ENCODE measurements at regions not wholly inside any gene's neighbourhood (a gene's known extent, or its start where the extent isn't known, plus 50 kb on each side); places are given as distances from the start of the nearest gene placed in this dataset.

DNA sequence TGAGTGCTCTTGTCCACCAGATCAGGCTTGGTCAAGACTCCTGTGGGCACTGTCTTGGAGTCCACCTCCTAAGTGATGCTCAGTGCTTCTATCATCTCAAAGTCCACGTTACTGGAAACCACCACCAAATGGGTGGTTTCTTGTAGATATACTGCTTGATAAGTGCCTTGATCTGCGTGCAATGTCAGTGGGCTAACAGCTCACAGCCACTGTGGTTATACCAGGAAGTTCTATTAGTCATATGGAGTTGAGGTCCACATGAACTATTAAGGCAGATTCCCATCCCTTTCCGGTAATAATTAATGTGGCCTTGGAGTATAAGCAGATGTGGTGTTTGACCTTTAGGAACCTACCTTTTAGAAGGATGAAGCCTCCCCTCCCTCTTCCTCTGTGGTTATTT, 161.9 kb downstream of the ZNF518B start:
- WGBS = 100% methylated on average over 3 of the region's 3 CpGs
- TF ChIP-seq POLR2AphosphoS5 (IDR thresholded peaks at IDR 0.05) = no peak
- TF ChIP-seq POLR2A (IDR thresholded peaks at IDR 0.05) = no peak
- no peak for TF ChIP-seq CTCF (IDR thresholded peaks at IDR 0.05)
- intact Hi-C loops (cut with DNase I) = no loop called here
- Histone ChIP-seq H3K36me3 (no peaks in the 10 kb centered on the region), H3K4me1 (replicated peaks) (peaks cover 4% of the 10 kb centered on the region), H3K27ac (no peak overlapping the region), H3K4me3 (no peak overlapping the region), H3K9me3 (no peaks in the 10 kb centered on the region), H3K27me3 (replicated peaks; ENCODE audit: insufficient read depth) (no peaks in the 10 kb centered on the region)
- DNase-seq (ENCODE audit: low spot score) = no peak

DNA sequence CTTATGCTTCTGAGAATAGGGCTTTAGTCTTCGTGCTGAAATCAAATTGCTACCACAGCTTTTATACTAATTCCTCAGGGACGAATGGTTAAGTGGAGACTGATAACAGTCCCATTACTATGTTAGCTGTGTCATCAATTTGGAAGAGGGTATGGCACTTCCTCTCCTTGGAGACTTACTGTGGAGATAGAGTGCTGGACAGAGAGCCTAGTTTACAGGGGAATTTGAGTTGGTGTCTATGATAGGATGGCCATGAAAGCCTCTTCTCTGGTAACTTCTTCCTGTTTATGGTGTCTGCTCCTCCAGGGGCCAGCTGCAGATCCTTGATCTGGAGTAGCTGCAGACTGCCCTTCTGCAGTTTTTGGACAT, 167.7 kb downstream of the ZNF518B start:
- no peak for TF ChIP-seq CTCF (IDR thresholded peaks at IDR 0.05)
- no peak for TF ChIP-seq POLR2AphosphoS5 (IDR thresholded peaks at IDR 0.05)
- no peak for TF ChIP-seq POLR2A (IDR thresholded peaks at IDR 0.05)

GRCh38 chr4:10288830-10289537, 168.2 kb downstream of the ZNF518B start:
- Histone ChIP-seq H3K4me1 (replicated peaks) (no peaks in the 10 kb centered on the region), H3K36me3 (no peaks in the 10 kb centered on the region), H3K27me3 (replicated peaks; ENCODE audit: insufficient read depth) (no peaks in the 10 kb centered on the region), H3K9me3 (no peaks in the 10 kb centered on the region), H3K4me3 (no peak overlapping the region), H3K27ac (no peak overlapping the region)
- 61% methylated on average over 4 of the region's 4 CpGs for WGBS
- intact Hi-C loops (cut with DNase I) = no loop called here
- no peak for TF ChIP-seq POLR2AphosphoS5 (IDR thresholded peaks at IDR 0.05)
- no peak for TF ChIP-seq POLR2A (IDR thresholded peaks at IDR 0.05)
- no peak for TF ChIP-seq CTCF (IDR thresholded peaks at IDR 0.05)
- DNase-seq (ENCODE audit: low spot score) = no peak

More for the DNA sequence above, 167.7 kb downstream of the ZNF518B start:
- Histone ChIP-seq H3K27me3 (replicated peaks; ENCODE audit: insufficient read depth) (no peaks in the 10 kb centered on the region), H3K4me3 (no peak overlapping the region), H3K4me1 (replicated peaks) (no peaks in the 10 kb centered on the region), H3K36me3 (no peaks in the 10 kb centered on the region), H3K9me3 (no peaks in the 10 kb centered on the region), H3K27ac (no peak overlapping the region)
- WGBS = 89% methylated on average over 2 of the region's 2 CpGs
- DNase-seq (ENCODE audit: low spot score) = no peak
- intact Hi-C loops (cut with DNase I) = no loop called here

- TF ChIP-seq CTCF (IDR thresholded peaks at IDR 0.05) = no peak
- TF ChIP-seq POLR2A (IDR thresholded peaks at IDR 0.05) = no peak
- TF ChIP-seq POLR2AphosphoS5 (IDR thresholded peaks at IDR 0.05) = no peak
- Histone ChIP-seq H3K4me1 (replicated peaks) (no peaks in the 10 kb centered on the region), H3K27ac (no peak overlapping the region), H3K36me3 (no peaks in the 10 kb centered on the region), H3K27me3 (replicated peaks; ENCODE audit: insufficient read depth) (no peaks in the 10 kb centered on the region), H3K4me3 (no peak overlapping the region), H3K9me3 (no peaks in the 10 kb centered on the region)
- intact Hi-C loops (cut with DNase I) = no loop called here
- DNase-seq (ENCODE audit: low spot score) = no peak
- WGBS = 62% methylated on average over 3 of the region's 3 CpGs
Measured at GRCh38 chr4:10285028-10285427, 168.4 kb upstream of the WDR1 start.

- Histone ChIP-seq H3K9me3 (no peaks in the 10 kb centered on the region), H3K36me3 (no peaks in the 10 kb centered on the region), H3K4me1 (replicated peaks) (no peaks in the 10 kb centered on the region), H3K27me3 (replicated peaks; ENCODE audit: insufficient read depth) (no peaks in the 10 kb centered on the region), H3K27ac (no peak overlapping the region), H3K4me3 (no peak overlapping the region)
- TF ChIP-seq POLR2AphosphoS5 (IDR thresholded peaks at IDR 0.05) (no peak), CTCF (IDR thresholded peaks at IDR 0.05) (no peak), POLR2A (IDR thresholded peaks at IDR 0.05) (no peak)
- 41% methylated on average over 2 of the region's 2 CpGs for WGBS
- intact Hi-C loops (cut with DNase I) = no loop called here
- no peak for DNase-seq (ENCODE audit: low spot score)
Measured at GRCh38 chr4:10283761-10284160, 167.2 kb upstream of the WDR1 start.

Measured in prostate gland (tissue), 2 donors.